ENCODE measurements at regions not wholly inside any gene's neighbourhood (a gene's known extent, or its start where the extent isn't known, plus 50 kb on each side); places are given as distances from the start of the nearest gene placed in this dataset.

- H4K20me1 ChIP-seq (ENCODE audit: control insufficient read depth, insufficient read depth, insufficient read length) = no peaks in the 10 kb centered on the region
- no peaks in the 10 kb centered on the region; the same call in 1 of the 2 replicates for H3K27me3 ChIP-seq (ENCODE audit: insufficient read depth, low read length)
- H3K27ac ChIP-seq (ENCODE audit: insufficient read length, low read depth, low read length) = no peak overlapping the region
- Mint-ChIP-seq H3K4me3 (no peak overlapping the region), H3K36me3 (ENCODE audit: insufficient read depth in 1 of 3, low read depth in 3 of 3) (no peaks in the 10 kb centered on the region), H3K27me3 (ENCODE audit: low read depth) (no peaks in the 10 kb centered on the region), H3K27ac (no peak overlapping the region), H3K9me3 (no peaks in the 10 kb centered on the region), H3K4me1 (peaks cover 6 to 7% of the 10 kb centered on the region in 2 experiments)
- no peak overlapping the region for H2BK15ac ChIP-seq (ENCODE audit: low read depth, low read length)
- WGBS (ENCODE audit: extremely low coverage, insufficient read length, low lambda C conversion rate) = no CpG with 5 or more reads among the region's 8 CpGs
- no peak overlapping the region for H3K9ac ChIP-seq (ENCODE audit: extremely low read depth, insufficient read length, low read length)
- H3K9me3 ChIP-seq (ENCODE audit: control insufficient read depth, low read depth, low read length) = no peaks in the 10 kb centered on the region
- H4K8ac ChIP-seq (replicated peaks; ENCODE audit: insufficient read length, low read depth, low read length) = no peak overlapping the region
- no peak overlapping the region for H3K4ac ChIP-seq (ENCODE audit: low read depth, low read length)
- H2BK5ac ChIP-seq (ENCODE audit: insufficient read length, low read length) = no peak overlapping the region
- TF ChIP-seq CTCF (conservative IDR thresholded peaks at IDR 0.05) = no peak
- H3K4me1 ChIP-seq (ENCODE audit: insufficient read depth, low read length) = no peaks in the 10 kb centered on the region
- no peak overlapping the region for H2AFZ ChIP-seq (ENCODE audit: low read length)
- H3K4me2 ChIP-seq (ENCODE audit: insufficient read depth, insufficient read length, low read length) = no peak overlapping the region
- no peaks in the 10 kb centered on the region for H3K79me1 ChIP-seq (ENCODE audit: insufficient read depth, low read depth, low read length, poor library complexity, severe bottlenecking)
- H2BK12ac ChIP-seq (ENCODE audit: insufficient read length, low read depth, low read length) = no peak overlapping the region
- H4K5ac ChIP-seq (ENCODE audit: insufficient read length, low read depth, low read length) = no peak overlapping the region
- no peak overlapping the region for H3T11ph ChIP-seq (ENCODE audit: low read length)
- H2BK120ac ChIP-seq (ENCODE audit: low read depth, low read length, poor library complexity, severe bottlenecking) = no peak overlapping the region
- H3K23me2 ChIP-seq (ENCODE audit: insufficient read length, low read depth, low read length, poor library complexity, severe bottlenecking) = no peaks in the 10 kb centered on the region
- no peaks in the 10 kb centered on the region for H3K79me2 ChIP-seq (ENCODE audit: insufficient read depth, low read length)
- no peak for DNase-seq
- no peak overlapping the region for H4K91ac ChIP-seq (ENCODE audit: insufficient read length, low read depth, low read length)
- H3K56ac ChIP-seq (ENCODE audit: insufficient read length, low read depth, low read length) = no peak overlapping the region
- H2AK5ac ChIP-seq (ENCODE audit: insufficient read length, low read length) = no peak overlapping the region
- no peak overlapping the region for H3K14ac ChIP-seq (ENCODE audit: insufficient read depth, low read length)
- H3K23ac ChIP-seq (ENCODE audit: insufficient read length, low read depth, low read length) = no peak overlapping the region
- no peak overlapping the region for H3K18ac ChIP-seq (ENCODE audit: insufficient read length, low read depth, low read length)
- no peak overlapping the region for H2BK20ac ChIP-seq (ENCODE audit: low read depth, low read length, poor library complexity, severe bottlenecking)
Measured at GRCh38 chr2:147438882-147439281, 405.9 kb upstream of the ACVR2A start.
